CD4-positive, alpha-beta memory T cell (primary cell): ENCODE measurements at regions not wholly inside any gene's neighbourhood (a gene's known extent, or its start where the extent isn't known, plus 50 kb on each side); places are given as distances from the start of the nearest gene placed in this dataset.
A peak's percentile ranks its signal among the peaks of the same experiment; 100 is the strongest.
"Not testable (repeated sequence)": the region's sequence is repeated elsewhere in the genome, so short reads cannot be mapped to it uniquely, and the experiment has no call there.

ENCODE experiments used
- CTCF ChIA-PET: fragments of 350-600 bp; sonication (Branson Sonifier 250); formaldehyde crosslinking; loops from one replicate; lab custom pipeline; 2021; ENCODE audit warnings: inconsistent platforms; ENCODE audit not compliant: partially characterized antibody; lab: Charles Lee
- POLR2A ChIA-PET: fragments of 350-600 bp; sonication (Branson Sonifier 250); formaldehyde crosslinking; loops from one replicate; lab custom pipeline; 2021; ENCODE audit not compliant: partially characterized antibody; lab: Charles Lee
- DNase-seq, 5 donors: peaks; one replicate each; pipeline versions ENCODE4 v3.0.0 to v3.0.0-alpha.2; 2020 to 2022; ENCODE audit warnings: mixed read lengths in 1 of 5
- H3K27ac ChIP-seq: one replicate; pipeline ENCODE4 v1.7.0; 2013; ENCODE audit warnings: low read depth, low read length
- H3K27me3 ChIP-seq: 2 replicates; pipeline ENCODE4 v1.7.0; 2013; ENCODE audit warnings: mild to moderate bottlenecking, low read length, moderate library complexity; ENCODE audit not compliant: insufficient read depth
- H3K36me3 ChIP-seq: 2 replicates; pipeline ENCODE4 v1.7.0; 2013; ENCODE audit warnings: mild to moderate bottlenecking, low read length, moderate library complexity; ENCODE audit not compliant: insufficient read depth
- H3K4me1 ChIP-seq: 2 replicates; pipeline ENCODE4 v1.7.0; 2013; ENCODE audit warnings: mild to moderate bottlenecking, low read length, moderate library complexity; ENCODE audit not compliant: insufficient read depth
- H3K4me3 ChIP-seq, 2 donors: one replicate each; pipeline ENCODE4 v1.7.0; 2013; ENCODE audit warnings: low read length in 2 of 2, mild to moderate bottlenecking in 1 of 2
- H3K9me3 ChIP-seq, 2 donors: one replicate each; pipeline ENCODE4 v1.7.0; 2013; ENCODE audit warnings: low read length in 2 of 2, control low read depth in 1 of 2; ENCODE audit not compliant: control insufficient read depth in 1 of 2
- H3K27ac Mint-ChIP-seq, 7 donors: one replicate each; pipeline ENCODE4 v1.8.0; 2020 to 2021; ENCODE audit warnings: mixed read lengths in 7 of 7, mild to moderate bottlenecking in 6 of 7, inconsistent platforms in 3 of 7, moderate library complexity in 3 of 7
- H3K27me3 Mint-ChIP-seq, 2 donors: one replicate each; pipeline ENCODE4 v1.8.0; 2020 to 2021; ENCODE audit warnings: mixed read lengths in 2 of 2
- H3K36me3 Mint-ChIP-seq, 2 donors: one replicate each; pipeline ENCODE4 v1.8.0; 2020 to 2021; ENCODE audit warnings: mixed read lengths in 2 of 2, inconsistent platforms in 1 of 2, mild to moderate bottlenecking in 1 of 2
- H3K4me1 Mint-ChIP-seq, 4 donors: one replicate each; pipeline ENCODE4 v1.8.0; 2020 to 2021; ENCODE audit warnings: mixed read lengths in 4 of 4, mild to moderate bottlenecking in 1 of 4
- H3K4me3 Mint-ChIP-seq, 8 donors: one replicate each; pipeline ENCODE4 v1.8.0; 2020 to 2021; ENCODE audit warnings: mixed read lengths in 8 of 8, mild to moderate bottlenecking in 7 of 8, moderate library complexity in 6 of 8, inconsistent platforms in 3 of 8
- H3K9me3 Mint-ChIP-seq, 8 donors: one replicate each; pipeline ENCODE4 v1.8.0; 2020 to 2021; ENCODE audit warnings: mixed read lengths in 8 of 8, mild to moderate bottlenecking in 5 of 8, inconsistent platforms in 3 of 8, moderate library complexity in 1 of 8
- intact Hi-C: fragments of 100-400 bp; cut with micrococcal nuclease; formaldehyde crosslinking; loops from one replicate; pipeline ENCODE4 v1.15.1; 2023

DNA sequence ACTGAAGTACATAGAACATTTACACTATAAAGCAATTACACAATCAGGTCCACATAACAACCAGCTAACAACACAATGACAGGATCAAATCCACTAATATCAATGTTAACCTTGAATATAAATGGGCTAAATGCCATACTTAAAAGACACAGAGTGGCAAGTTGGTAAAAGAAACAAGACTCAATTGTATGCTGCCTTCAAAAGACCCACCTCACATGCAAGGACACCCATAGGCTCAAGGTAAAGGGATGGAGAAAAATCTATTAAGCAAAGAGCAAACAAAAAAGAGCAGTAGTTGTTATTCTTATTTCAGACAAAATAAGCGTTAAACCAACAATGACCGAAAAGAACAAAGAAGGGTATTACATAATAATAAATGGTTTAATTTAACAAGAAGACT lies 183.3 kb downstream of the PYDC2 start:
- CTCF ChIA-PET = no interaction called here
- H3K27me3 ChIP-seq = no peaks in the 10 kb centered on the region
- Mint-ChIP-seq H3K4me1 (no peaks in the 10 kb centered on the region), H3K36me3 (no peaks in the 10 kb centered on the region), H3K27ac (no peak overlapping the region), H3K4me3 (no peak overlapping the region), H3K9me3 (peaks cover under 1 to 24% (median 6%) of the 10 kb centered on the region in 8 donors), H3K27me3 (no peaks in the 10 kb centered on the region)
- H3K4me1 ChIP-seq = no peaks in the 10 kb centered on the region
- POLR2A ChIA-PET = no interaction called here
- H3K4me3 ChIP-seq = no peak overlapping the region
- no peak for DNase-seq
- H3K36me3 ChIP-seq = no peaks in the 10 kb centered on the region
- intact Hi-C loops = no loop called here
- no peak overlapping the region for H3K27ac ChIP-seq
- H3K9me3 ChIP-seq = no peaks in the 10 kb centered on the region

DNA sequence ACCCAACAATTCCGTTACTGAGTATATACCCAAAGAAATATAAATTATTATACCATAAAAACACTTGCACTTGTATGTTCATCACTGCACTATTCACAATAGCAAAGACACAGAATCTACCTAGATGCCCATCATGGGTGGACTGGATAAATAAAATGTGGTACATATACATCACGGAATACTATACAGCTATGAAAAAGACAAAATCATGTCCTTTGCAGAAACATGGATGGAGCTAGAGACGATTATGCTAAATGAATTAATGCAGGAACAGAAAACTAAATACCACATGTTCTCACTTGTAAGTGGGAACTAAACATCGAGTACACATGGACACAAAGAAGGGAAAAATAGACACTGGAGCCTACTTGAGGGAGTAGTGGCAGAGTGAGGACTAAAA lies 185.3 kb downstream of the PYDC2 start:
- Mint-ChIP-seq H3K4me1 (no peaks in the 10 kb centered on the region), H3K27ac (no peak overlapping the region), H3K9me3 (peaks cover 3 to 20% (median 6%) of the 10 kb centered on the region in 8 donors), H3K36me3 (no peaks in the 10 kb centered on the region), H3K27me3 (no peaks in the 10 kb centered on the region), H3K4me3 (peak overlapping the region in 1 of 8 donors; percentile 63)
- no peak overlapping the region for H3K27ac ChIP-seq
- intact Hi-C loops = no loop called here
- DNase-seq = no peak
- no peaks in the 10 kb centered on the region for H3K4me1 ChIP-seq
- ChIA-PET CTCF (no interaction called here), POLR2A (no interaction called here)
- no peaks in the 10 kb centered on the region for H3K27me3 ChIP-seq
- H3K4me3 ChIP-seq = no peak overlapping the region
- no peaks in the 10 kb centered on the region for H3K36me3 ChIP-seq
- no peaks in the 10 kb centered on the region for H3K9me3 ChIP-seq

DNA sequence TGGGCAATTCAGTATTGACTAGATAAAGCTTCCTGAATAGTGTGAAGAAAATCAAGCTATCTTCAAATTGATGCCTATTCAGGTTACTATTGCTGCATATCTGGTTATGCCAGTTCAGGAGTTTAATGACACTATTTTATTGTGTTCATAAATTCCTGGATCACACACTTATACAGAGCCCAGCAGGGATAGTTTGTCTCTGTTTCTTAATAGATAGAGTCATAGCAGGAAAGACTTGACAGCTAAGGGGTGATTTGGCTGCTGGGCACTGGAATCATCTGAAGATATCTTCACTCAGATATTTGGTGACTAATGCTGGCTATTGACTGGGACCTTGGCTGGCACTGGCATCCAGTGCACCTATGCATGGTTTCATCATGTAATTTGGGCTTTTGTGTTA lies 187.8 kb downstream of the PYDC2 start:
- CTCF ChIA-PET = no interaction called here
- no peaks in the 10 kb centered on the region for H3K36me3 Mint-ChIP-seq

DNA sequence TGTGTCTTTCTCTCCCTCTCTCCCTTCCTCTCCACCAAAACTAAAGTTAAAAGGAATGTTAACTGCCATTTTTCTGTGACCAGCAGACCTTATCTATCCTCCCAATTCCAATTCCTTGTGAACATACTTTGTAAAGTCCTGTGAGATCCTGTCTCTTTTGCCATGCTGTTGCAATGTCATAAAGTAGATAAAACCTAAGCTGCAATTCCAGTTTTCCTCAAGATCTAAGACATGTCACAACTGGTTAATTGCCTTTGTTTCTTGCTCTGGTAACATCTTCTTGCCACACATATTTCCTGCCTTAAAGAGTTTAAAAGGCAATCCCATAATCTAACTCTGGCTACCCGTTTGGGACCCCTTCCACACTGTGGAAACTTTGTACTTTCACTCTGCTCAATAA lies 188.7 kb downstream of the PYDC2 start:
- intact Hi-C loops = no loop called here
- Histone ChIP-seq H3K27me3 (no peaks in the 10 kb centered on the region), H3K27ac (no peak overlapping the region), H3K36me3 (no peaks in the 10 kb centered on the region), H3K4me3 (no peak overlapping the region), H3K9me3 (no peaks in the 10 kb centered on the region), H3K4me1 (no peaks in the 10 kb centered on the region)
- no peak overlapping the region for H3K27ac Mint-ChIP-seq
- POLR2A ChIA-PET = no interaction called here
- no peaks in the 10 kb centered on the region for H3K4me1 Mint-ChIP-seq
- H3K9me3 Mint-ChIP-seq = peaks cover 6 to 21% (median 8%) of the 10 kb centered on the region in 8 donors
- no peaks in the 10 kb centered on the region for H3K27me3 Mint-ChIP-seq
- H3K36me3 Mint-ChIP-seq = no peaks in the 10 kb centered on the region
- CTCF ChIA-PET = no interaction called here
- H3K4me3 Mint-ChIP-seq = no peak overlapping the region
- no peak for DNase-seq

More for the DNA sequence above, 187.8 kb downstream of the PYDC2 start:
- H3K4me1 ChIP-seq = no peaks in the 10 kb centered on the region
- no peak overlapping the region for H3K4me3 ChIP-seq
- Mint-ChIP-seq H3K27me3 (no peaks in the 10 kb centered on the region), H3K4me3 (no peak overlapping the region), H3K9me3 (peaks cover 6 to 28% (median 8%) of the 10 kb centered on the region in 8 donors), H3K27ac (no peak overlapping the region), H3K4me1 (no peaks in the 10 kb centered on the region)
- H3K27me3 ChIP-seq = no peaks in the 10 kb centered on the region
- POLR2A ChIA-PET = no interaction called here
- no peaks in the 10 kb centered on the region for H3K36me3 ChIP-seq
- no peak for DNase-seq
- intact Hi-C loops = no loop called here
- no peak overlapping the region for H3K27ac ChIP-seq
- no peaks in the 10 kb centered on the region for H3K9me3 ChIP-seq

DNA sequence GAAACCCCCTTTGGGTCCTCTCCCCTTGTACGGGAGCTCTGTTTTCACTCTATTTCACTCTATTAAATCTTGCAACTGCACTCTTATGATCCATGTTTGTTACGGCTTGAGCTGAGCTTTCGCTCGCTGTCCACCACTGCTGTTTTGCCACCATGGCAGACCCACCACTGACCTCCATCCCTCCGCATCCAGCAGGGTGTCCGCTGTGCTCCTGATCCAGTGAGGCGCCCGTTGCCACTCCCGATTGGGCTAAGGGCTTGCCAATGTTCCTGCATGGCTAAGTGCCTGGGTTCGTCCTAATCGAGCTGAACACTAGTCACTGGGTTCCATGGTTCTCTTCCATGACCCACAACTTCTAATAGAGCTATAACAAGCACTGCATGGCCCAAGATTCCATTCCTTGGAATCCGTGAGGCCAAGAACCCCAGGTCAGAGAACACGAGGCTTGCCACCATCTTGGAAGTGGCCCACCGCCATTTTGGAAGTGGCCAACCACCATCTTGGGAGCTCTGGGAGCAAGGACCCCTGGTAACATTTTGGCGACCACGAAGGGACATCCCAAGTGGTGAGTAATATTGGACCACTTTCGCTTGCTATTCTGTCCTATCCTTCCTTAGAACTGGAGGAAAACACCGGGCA lies 197.9 kb downstream of the PYDC2 start:
- H3K27ac ChIP-seq, H3K36me3 Mint-ChIP-seq, CTCF ChIA-PET, H3K9me3 Mint-ChIP-seq, H3K27ac Mint-ChIP-seq, H3K4me3 ChIP-seq, POLR2A ChIA-PET, H3K4me3 Mint-ChIP-seq, H3K4me1 Mint-ChIP-seq, H3K27me3 ChIP-seq, H3K4me1 ChIP-seq, intact Hi-C loops, DNase-seq, H3K9me3 ChIP-seq, H3K36me3 ChIP-seq, H3K27me3 Mint-ChIP-seq: not testable (repeated sequence)

DNA sequence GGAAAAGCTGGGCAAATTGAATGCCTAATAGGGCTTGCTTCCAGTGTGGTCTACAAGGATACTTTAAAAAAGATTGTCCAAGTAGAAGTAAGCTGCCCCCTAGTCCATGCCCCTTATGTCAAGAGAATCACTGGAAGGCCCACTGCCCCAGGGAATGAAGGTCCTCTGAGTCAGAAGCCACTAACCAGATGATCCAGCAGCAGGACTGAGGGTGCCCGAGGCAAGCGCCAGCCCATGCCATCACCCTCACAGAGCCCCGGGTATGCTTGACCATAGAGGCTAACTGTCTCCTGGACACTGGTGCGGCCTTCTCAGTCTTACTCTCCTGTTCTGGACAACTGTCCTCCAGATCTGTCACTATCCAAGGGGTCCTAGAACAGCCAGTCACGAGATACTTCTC lies 201.2 kb downstream of the PYDC2 start:
- CTCF ChIA-PET, intact Hi-C loops, H3K9me3 Mint-ChIP-seq, H3K4me3 ChIP-seq, H3K4me1 Mint-ChIP-seq, H3K36me3 ChIP-seq, H3K4me1 ChIP-seq, H3K36me3 Mint-ChIP-seq, H3K27ac Mint-ChIP-seq, H3K9me3 ChIP-seq, H3K27me3 ChIP-seq, H3K4me3 Mint-ChIP-seq, POLR2A ChIA-PET, DNase-seq, H3K27me3 Mint-ChIP-seq, H3K27ac ChIP-seq: not testable (repeated sequence)

DNA sequence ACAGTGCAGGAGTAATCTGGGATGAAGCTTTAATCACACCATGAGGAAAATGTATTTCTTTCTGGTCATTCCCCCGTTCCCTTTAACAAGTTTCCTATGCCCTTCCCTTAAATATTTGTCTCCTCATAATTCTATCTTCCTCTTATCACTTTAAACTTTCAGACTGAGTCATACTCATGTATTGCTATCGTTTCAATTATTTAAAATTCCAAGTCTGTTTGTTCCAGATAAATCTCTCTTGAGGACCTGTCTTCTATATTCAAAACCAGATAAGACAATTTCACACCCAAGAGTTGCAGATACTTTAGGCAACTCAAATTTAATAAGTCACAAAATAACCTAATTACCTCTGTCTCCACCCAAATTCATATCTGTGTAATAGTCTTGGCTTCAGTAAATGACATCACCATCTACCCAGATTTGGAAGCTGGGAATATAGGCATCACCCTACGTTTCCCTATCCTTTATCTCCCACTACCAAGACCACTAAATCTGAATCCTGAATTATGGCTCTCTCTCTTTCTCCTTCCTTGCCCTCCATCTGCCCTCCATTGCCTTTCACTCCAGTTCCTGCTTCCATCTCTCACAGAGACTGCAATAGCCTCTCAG lies 220.1 kb downstream of the PYDC2 start:
- Histone ChIP-seq H3K27ac (no peak overlapping the region), H3K4me3 (no peak overlapping the region), H3K4me1 (no peaks in the 10 kb centered on the region), H3K36me3 (no peaks in the 10 kb centered on the region), H3K9me3 (no peaks in the 10 kb centered on the region), H3K27me3 (no peaks in the 10 kb centered on the region)
- H3K4me1 Mint-ChIP-seq = no peaks in the 10 kb centered on the region
- peaks cover 0 to 7% (median under 1%) of the 10 kb centered on the region in 8 donors for H3K9me3 Mint-ChIP-seq
- no peak overlapping the region for H3K27ac Mint-ChIP-seq
- intact Hi-C loops = no loop called here
- POLR2A ChIA-PET = no interaction called here
- CTCF ChIA-PET = no interaction called here
- H3K4me3 Mint-ChIP-seq = no peak overlapping the region
- H3K27me3 Mint-ChIP-seq = no peaks in the 10 kb centered on the region
- no peak for DNase-seq
- H3K36me3 Mint-ChIP-seq = no peaks in the 10 kb centered on the region
